ENCODE measurements at regions not wholly inside any gene's neighbourhood (a gene's known extent, or its start where the extent isn't known, plus 50 kb on each side); places are given as distances from the start of the nearest gene placed in this dataset.

- Mint-ChIP-seq H3K36me3 (peaks cover 42% of the 10 kb centered on the region), H3K9me3 (peaks cover 3% of the 10 kb centered on the region), H3K27me3 (no peaks in the 10 kb centered on the region), H3K4me1 (peaks cover 30% of the 10 kb centered on the region), H3K4me3 (no peak overlapping the region), H3K27ac (no peak overlapping the region)
- ATAC-seq = no peak
These were observed 119.3 kb upstream of the RIOK3 start for GRCh38 chr18:23333827-23334226.

GRCh38 chr18:23334569-23334968 is 118.5 kb upstream of the RIOK3 start:
- H3K9me3 Mint-ChIP-seq = peaks cover 3% of the 10 kb centered on the region
- no peak overlapping the region for H3K4me3 Mint-ChIP-seq
- no peaks in the 10 kb centered on the region for H3K27me3 Mint-ChIP-seq
- no peak for ATAC-seq
- H3K27ac Mint-ChIP-seq = no peak overlapping the region
- H3K4me1 Mint-ChIP-seq = peaks cover 29% of the 10 kb centered on the region
- peaks cover 41% of the 10 kb centered on the region for H3K36me3 Mint-ChIP-seq

GRCh38 chr18:23336101-23336500 is 117.0 kb upstream of the RIOK3 start:
- peaks cover 14% of the 10 kb centered on the region for H3K4me1 Mint-ChIP-seq
- H3K27ac Mint-ChIP-seq = no peak overlapping the region
- no peak overlapping the region for H3K4me3 Mint-ChIP-seq
- H3K36me3 Mint-ChIP-seq = peaks cover 47% of the 10 kb centered on the region
- no peaks in the 10 kb centered on the region for H3K27me3 Mint-ChIP-seq
- no peak for ATAC-seq
- no peaks in the 10 kb centered on the region for H3K9me3 Mint-ChIP-seq

GRCh38 chr18:23337599-23338444 is 115.3 kb upstream of the RIOK3 start:
- H3K9me3 Mint-ChIP-seq = no peaks in the 10 kb centered on the region
- peaks cover 46% of the 10 kb centered on the region for H3K36me3 Mint-ChIP-seq
- H3K27ac Mint-ChIP-seq = no peak overlapping the region
- H3K4me1 Mint-ChIP-seq = peaks cover under 1% of the 10 kb centered on the region
- no peak overlapping the region for H3K4me3 Mint-ChIP-seq
- no peak for ATAC-seq
- no peaks in the 10 kb centered on the region for H3K27me3 Mint-ChIP-seq

- no peak for ATAC-seq
- Mint-ChIP-seq H3K9me3 (no peaks in the 10 kb centered on the region), H3K27me3 (no peaks in the 10 kb centered on the region), H3K4me1 (no peaks in the 10 kb centered on the region), H3K27ac (no peak overlapping the region), H3K4me3 (no peak overlapping the region), H3K36me3 (peaks cover 39% of the 10 kb centered on the region)
These were observed 112.4 kb upstream of the RIOK3 start for GRCh38 chr18:23340661-23341060.

GRCh38 chr18:23341383-23341782 is 111.7 kb upstream of the RIOK3 start:
- no peaks in the 10 kb centered on the region for H3K27me3 Mint-ChIP-seq
- peaks cover 34% of the 10 kb centered on the region for H3K36me3 Mint-ChIP-seq
- no peaks in the 10 kb centered on the region for H3K9me3 Mint-ChIP-seq
- H3K4me3 Mint-ChIP-seq = no peak overlapping the region
- H3K4me1 Mint-ChIP-seq = no peaks in the 10 kb centered on the region
- no peak for ATAC-seq
- no peak overlapping the region for H3K27ac Mint-ChIP-seq

- Mint-ChIP-seq H3K9me3 (no peaks in the 10 kb centered on the region), H3K36me3 (peaks cover 31% of the 10 kb centered on the region), H3K27ac (no peak overlapping the region), H3K27me3 (no peaks in the 10 kb centered on the region), H3K4me3 (no peak overlapping the region), H3K4me1 (no peaks in the 10 kb centered on the region)
- no peak for ATAC-seq
These were observed 111.1 kb upstream of the RIOK3 start for GRCh38 chr18:23341983-23342382.

- Mint-ChIP-seq H3K27me3 (no peaks in the 10 kb centered on the region), H3K27ac (no peak overlapping the region), H3K36me3 (peaks cover 35% of the 10 kb centered on the region), H3K4me1 (no peaks in the 10 kb centered on the region), H3K9me3 (no peaks in the 10 kb centered on the region), H3K4me3 (no peak overlapping the region)
- no peak for ATAC-seq
These were observed 110.6 kb upstream of the RIOK3 start for GRCh38 chr18:23342506-23342905.

- Mint-ChIP-seq H3K27me3 (no peaks in the 10 kb centered on the region), H3K4me1 (peaks cover 19% of the 10 kb centered on the region), H3K36me3 (peaks cover 77% of the 10 kb centered on the region), H3K9me3 (peaks cover 3% of the 10 kb centered on the region), H3K4me3 (no peak overlapping the region), H3K27ac (no peak overlapping the region)
- ATAC-seq = no peak
These were observed 102.9 kb upstream of the RIOK3 start for GRCh38 chr18:23350188-23350587.

GRCh38 chr18:23351521-23351920 is 101.6 kb upstream of the RIOK3 start:
- Mint-ChIP-seq H3K27ac (no peak overlapping the region), H3K9me3 (peaks cover 3% of the 10 kb centered on the region), H3K4me1 (peaks cover 19% of the 10 kb centered on the region), H3K4me3 (no peak overlapping the region), H3K36me3 (peaks cover 82% of the 10 kb centered on the region), H3K27me3 (no peaks in the 10 kb centered on the region)
- no peak for ATAC-seq

- no peak overlapping the region for H3K4me3 Mint-ChIP-seq
- H3K36me3 Mint-ChIP-seq = peaks cover 81% of the 10 kb centered on the region
- H3K27me3 Mint-ChIP-seq = no peaks in the 10 kb centered on the region
- ATAC-seq = no peak
- H3K9me3 Mint-ChIP-seq = peaks cover 3% of the 10 kb centered on the region
- peaks cover 19% of the 10 kb centered on the region for H3K4me1 Mint-ChIP-seq
- H3K27ac Mint-ChIP-seq = no peak overlapping the region
These were observed 101.0 kb upstream of the RIOK3 start for GRCh38 chr18:23352042-23352441.

- Mint-ChIP-seq H3K4me3 (no peak overlapping the region), H3K4me1 (peaks cover 25% of the 10 kb centered on the region), H3K27ac (peak overlapping the region; percentile 62), H3K9me3 (peaks cover 3% of the 10 kb centered on the region), H3K36me3 (peaks cover 84% of the 10 kb centered on the region), H3K27me3 (no peaks in the 10 kb centered on the region)
- ATAC-seq = peak; percentile 64
These were observed 99.6 kb upstream of the RIOK3 start for GRCh38 chr18:23353459-23353858.

GRCh38 chr18:23354625-23355024 is 98.5 kb upstream of the RIOK3 start:
- Mint-ChIP-seq H3K27ac (no peak overlapping the region), H3K4me3 (no peak overlapping the region), H3K27me3 (no peaks in the 10 kb centered on the region), H3K36me3 (peaks cover 73% of the 10 kb centered on the region), H3K9me3 (peaks cover 3% of the 10 kb centered on the region), H3K4me1 (peaks cover 34% of the 10 kb centered on the region)
- ATAC-seq = no peak

GRCh38 chr18:23355206-23355605 is 97.9 kb upstream of the RIOK3 start:
- peaks cover 34% of the 10 kb centered on the region for H3K4me1 Mint-ChIP-seq
- ATAC-seq = no peak
- no peak overlapping the region for H3K4me3 Mint-ChIP-seq
- no peaks in the 10 kb centered on the region for H3K27me3 Mint-ChIP-seq
- peaks cover 70% of the 10 kb centered on the region for H3K36me3 Mint-ChIP-seq
- no peak overlapping the region for H3K27ac Mint-ChIP-seq
- H3K9me3 Mint-ChIP-seq = no peaks in the 10 kb centered on the region

- H3K27ac Mint-ChIP-seq = no peak overlapping the region
- H3K36me3 Mint-ChIP-seq = peaks cover 71% of the 10 kb centered on the region
- no peaks in the 10 kb centered on the region for H3K9me3 Mint-ChIP-seq
- H3K4me3 Mint-ChIP-seq = no peak overlapping the region
- H3K4me1 Mint-ChIP-seq = peaks cover 34% of the 10 kb centered on the region
- H3K27me3 Mint-ChIP-seq = no peaks in the 10 kb centered on the region
- ATAC-seq = no peak
These were observed 96.7 kb upstream of the RIOK3 start for GRCh38 chr18:23356424-23356823.

- H3K4me3 Mint-ChIP-seq = no peak overlapping the region
- H3K27me3 Mint-ChIP-seq = no peaks in the 10 kb centered on the region
- no peak for ATAC-seq
- no peak overlapping the region for H3K27ac Mint-ChIP-seq
- H3K9me3 Mint-ChIP-seq = no peaks in the 10 kb centered on the region
- H3K4me1 Mint-ChIP-seq = peaks cover 34% of the 10 kb centered on the region
- peaks cover 65% of the 10 kb centered on the region for H3K36me3 Mint-ChIP-seq
These were observed 96.0 kb upstream of the RIOK3 start for GRCh38 chr18:23356915-23357601.
